Fibroblast of mammary gland (primary cell): ENCODE measurements at regions not wholly inside any gene's neighbourhood (a gene's known extent, or its start where the extent isn't known, plus 50 kb on each side); places are given as distances from the start of the nearest gene placed in this dataset.

Source experiments
- DNase-seq: peaks from one replicate; pipeline ENCODE4 v3.0.0-alpha.2; 2010; ENCODE audit warnings: low read depth
- H3K4me3 ChIP-seq: 2 replicates; pipeline ENCODE4 v1.5.1; 2011; ENCODE audit warnings: low read depth, mild to moderate bottlenecking, low read length, moderate library complexity; ENCODE audit not compliant: control insufficient read depth
- CTCF ChIP-seq: conservative IDR thresholded peaks from 2 replicates; pipeline ENCODE4 v1.5.1; 2011; ENCODE audit warnings: low read depth, low read length, inconsistent platforms; ENCODE audit not compliant: control insufficient read depth, insufficient read depth

DNA sequence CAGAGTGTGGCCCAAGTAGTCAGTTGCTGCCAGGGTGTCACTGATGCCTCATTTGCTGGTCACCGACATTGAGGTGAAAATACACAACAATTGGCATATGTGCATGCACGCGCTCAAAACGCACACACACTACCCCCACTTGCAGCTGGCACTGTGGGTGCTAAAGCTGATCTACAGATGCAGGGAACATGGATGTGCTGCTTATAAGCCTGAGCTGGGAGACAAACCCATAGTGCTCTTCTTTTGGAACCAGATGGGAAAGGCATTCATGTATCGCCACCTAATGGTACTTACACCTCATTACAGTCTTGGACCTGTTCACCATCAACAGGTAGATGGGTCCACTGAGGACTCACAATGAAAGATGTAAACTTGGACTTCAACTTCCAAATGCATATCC, 70.3 kb upstream of the CAMK1G start:
- no peak overlapping the region for H3K4me3 ChIP-seq
- peak; percentile 70 for TF ChIP-seq CTCF
- DNase-seq, result peak; percentile 58

DNA sequence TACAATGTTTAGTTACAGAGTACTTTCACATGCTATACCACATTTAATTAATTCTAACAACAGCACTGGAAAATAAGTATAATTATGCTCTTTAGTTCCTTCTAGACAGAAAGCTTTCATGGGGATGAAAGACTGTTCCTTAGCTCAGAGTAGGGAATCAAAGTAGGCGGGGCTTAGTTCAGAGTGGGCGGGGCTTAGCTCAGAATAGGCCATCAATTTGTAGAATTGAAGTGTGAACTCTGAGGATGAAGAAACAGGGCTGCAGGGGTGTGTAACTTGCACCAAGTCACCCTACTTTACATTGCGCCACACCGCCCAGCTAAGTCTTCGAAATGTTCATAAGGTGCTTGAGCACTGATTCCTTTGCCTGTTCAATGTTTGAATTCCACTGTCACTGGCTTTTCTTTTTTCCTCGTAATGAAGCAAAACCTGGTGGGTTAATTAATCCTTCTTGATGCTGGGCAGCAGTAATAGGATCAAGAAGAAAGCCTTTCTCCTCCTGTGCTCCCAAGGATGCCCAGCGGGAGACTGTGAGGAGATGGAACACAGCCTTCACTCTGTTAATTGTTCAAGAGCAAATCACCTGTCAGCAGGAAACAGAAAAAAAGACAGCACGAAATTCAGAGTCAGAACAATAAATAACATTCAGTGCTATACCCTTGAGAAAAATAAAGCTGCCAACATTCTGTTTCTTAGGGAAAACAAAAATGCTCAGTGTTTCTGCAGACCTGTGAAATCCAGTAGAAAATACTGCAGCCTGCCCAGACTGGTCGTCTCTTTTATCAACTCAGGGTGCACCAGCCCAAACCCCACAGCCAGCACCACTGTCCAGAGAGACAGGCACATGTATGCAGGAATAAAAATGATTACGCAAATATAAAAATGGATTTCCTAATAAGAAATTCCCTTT, 66.5 kb upstream of the CAMK1G start:
- no peak for DNase-seq
- TF ChIP-seq CTCF, result no peak
- H3K4me3 ChIP-seq, result no peak overlapping the region

DNA sequence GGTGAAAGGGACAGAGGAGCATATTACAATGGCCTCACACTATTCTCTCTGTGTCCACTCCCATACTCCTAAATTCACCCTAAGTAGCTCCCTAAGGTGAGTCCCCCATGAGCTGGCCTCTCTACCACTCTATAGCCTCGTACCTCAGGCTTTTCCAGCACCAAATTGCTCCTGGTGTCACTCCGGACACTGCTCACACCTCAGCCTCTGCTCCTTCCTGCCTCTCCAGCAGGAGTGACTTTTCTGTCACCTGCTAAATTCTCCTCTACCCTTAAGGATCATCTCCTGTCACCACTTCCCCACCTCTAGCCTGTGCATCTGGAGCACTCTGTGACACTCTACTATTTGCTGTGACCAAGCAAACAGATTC, 65.8 kb upstream of the CAMK1G start:
- no peak for TF ChIP-seq CTCF
- DNase-seq, result no peak
- no peak overlapping the region for H3K4me3 ChIP-seq

GRCh38 chr1:209519786-209520185, 63.7 kb upstream of the CAMK1G start:
- no peak for DNase-seq
- no peak overlapping the region for H3K4me3 ChIP-seq
- no peak for TF ChIP-seq CTCF

DNA sequence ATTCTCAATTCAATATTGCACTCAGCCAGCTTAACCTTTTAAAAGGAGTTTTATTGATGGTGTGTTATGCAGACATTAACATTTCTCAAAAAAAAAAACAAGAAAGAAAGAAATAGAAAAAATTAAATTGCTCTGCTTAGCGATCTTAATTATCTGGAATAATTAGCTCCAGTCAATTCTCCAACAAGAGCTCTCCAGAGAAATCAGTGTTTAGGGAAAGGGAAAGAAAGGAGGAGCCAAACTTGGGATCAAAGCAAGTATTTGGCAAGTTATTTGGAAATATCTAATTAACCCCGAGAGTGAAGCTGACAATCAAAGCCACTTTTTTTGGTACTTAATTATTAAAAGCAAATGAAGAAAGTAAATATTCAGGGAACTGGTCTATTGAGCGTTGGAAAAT, 60.7 kb upstream of the CAMK1G start:
- H3K4me3 ChIP-seq, result no peak overlapping the region
- no peak for DNase-seq
- no peak for TF ChIP-seq CTCF

DNA sequence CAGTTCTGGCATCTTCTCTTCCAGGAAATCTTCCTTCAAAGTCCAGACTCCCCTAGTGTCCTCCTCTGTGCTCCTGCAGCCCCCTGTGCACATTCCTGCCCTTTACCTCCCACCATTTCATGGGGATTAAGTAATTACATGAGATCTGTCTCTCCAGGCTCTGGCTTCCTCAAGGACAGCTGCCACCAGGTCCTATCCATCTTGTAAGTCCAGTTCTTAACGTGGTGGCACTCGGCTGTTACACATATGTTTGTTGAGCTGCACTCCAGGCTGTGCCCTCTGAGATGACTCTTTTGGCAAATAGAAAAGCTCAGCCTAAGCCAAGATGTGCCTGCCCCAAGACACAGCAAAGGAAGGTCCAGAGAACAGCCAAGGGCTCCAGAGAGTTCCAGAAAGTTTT, 57.4 kb upstream of the CAMK1G start:
- no peak for DNase-seq
- H3K4me3 ChIP-seq, result no peak overlapping the region
- TF ChIP-seq CTCF, result no peak
